K562 (cell line): ENCODE measurements at regions not wholly inside any gene's neighbourhood (a gene's known extent, or its start where the extent isn't known, plus 50 kb on each side); places are given as distances from the start of the nearest gene placed in this dataset.

Source experiments
- ATAC-seq: fragments of 200-7000 bp; cut with Tn5 transposase; 3 replicates; pipeline ENCODE4 v1.9.1; 2020; ENCODE audit warnings: moderate library complexity
- BruUV-seq: library from RNA; stranded (reverse); fragments of 400-500 nt; replicated peaks from 2 replicates; lab custom pipeline; 2021; lab: Mats Ljungman, UMichigan
- CTCF ChIA-PET: fragments of 300-600 bp; formaldehyde crosslinking; extraction: SDS; loops from one replicate; lab custom pipeline; 2021; ENCODE audit warnings: low intra/inter-chr PET ratio; lab: Yijun Ruan, JAX
- POLR2A ChIA-PET: fragments of 300-600, 350-650 bp; sonication (Branson Sonifier 250); formaldehyde crosslinking; extraction: SDS; loops from one replicate; lab custom pipeline; 2021; ENCODE audit warnings: antibody characterized with exemption, inconsistent platforms; lab: Yijun Ruan, JAX
- DNase-seq, 4 experiments: peaks; one replicate each; pipeline versions ENCODE4 v3.0.0 to v3.0.0-alpha.2; 2011 to 2018; ENCODE audit warnings: low spot score in 3 of 4, mixed read lengths in 3 of 4; ENCODE audit errors: extremely low read depth in 1 of 4
- FAIRE-seq: peaks from 2 replicates; lab custom pipeline; 2011; peaks lifted over from hg19 to GRCh38; lab: Jason Lieb, UNC
- H2AFZ ChIP-seq: 2 replicates; pipeline ENCODE4 v1.6.0; 2011; ENCODE audit warnings: low read depth, low read length, control low read depth, inconsistent platforms
- H3K27ac ChIP-seq: fragments of 200-600 bp; 3 replicates; pipeline ENCODE4 v1.8.0; 2011; ENCODE audit warnings: low read depth, mild to moderate bottlenecking, control low read depth, inconsistent platforms, low read length, moderate library complexity, mixed read lengths; ENCODE audit errors: extremely low read depth
- H3K27me3 ChIP-seq, 2 experiments: fragments of 300-600 bp in 1 of 2; 2 replicates in 1 of 2; 3 replicates in 1 of 2; pipeline versions ENCODE4 v1.6.0 to v1.8.0; 2011; ENCODE audit warnings: inconsistent platforms in 2 of 2, low read length in 2 of 2, mild to moderate bottlenecking in 1 of 2, mixed read lengths in 1 of 2, moderate library complexity in 1 of 2; ENCODE audit not compliant: control insufficient read depth in 2 of 2, insufficient read depth in 2 of 2
- H3K36me3 ChIP-seq: fragments of 300-600 bp; 3 replicates; pipeline ENCODE4 v1.8.0; 2011; ENCODE audit warnings: mild to moderate bottlenecking, low read length, inconsistent platforms; ENCODE audit not compliant: control insufficient read depth, insufficient read depth
- H3K4me1 ChIP-seq, 2 experiments: fragments of 200-600 bp in 1 of 2; replicated peaks in 1 of 2; 2 replicates in 1 of 2; 3 replicates in 1 of 2; pipeline versions ENCODE4 v1.5.1 to v1.8.0; 2011; ENCODE audit warnings: inconsistent platforms in 2 of 2, low read length in 2 of 2, mild to moderate bottlenecking in 1 of 2, mixed read lengths in 1 of 2, moderate library complexity in 1 of 2; ENCODE audit not compliant: control insufficient read depth in 2 of 2, insufficient read depth in 2 of 2
- H3K4me2 ChIP-seq: 2 replicates; pipeline ENCODE4 v1.6.1; 2011; ENCODE audit warnings: low read length, control low read depth, inconsistent platforms, mixed read lengths; ENCODE audit not compliant: insufficient read depth
- H3K4me3 ChIP-seq: fragments of 200-600 bp; sonication (generic), shearing (Covaris generic); 2 replicates; pipeline ENCODE4 v1.5.1; 2016; ENCODE audit warnings: control low read depth, inconsistent platforms
- H3K79me2 ChIP-seq: fragments of 200-600 bp; 3 replicates; pipeline ENCODE4 v1.8.0; 2011; ENCODE audit warnings: low read length, inconsistent platforms; ENCODE audit not compliant: control insufficient read depth, insufficient read depth
- H3K9ac ChIP-seq, 2 experiments: 2 replicates each; pipeline versions ENCODE4 v1.6.0 to v1.6.1; 2011; ENCODE audit warnings: low read depth in 2 of 2, low read length in 2 of 2, control low read depth in 1 of 2, inconsistent platforms in 1 of 2, mild to moderate bottlenecking in 1 of 2, mixed read lengths in 1 of 2; ENCODE audit not compliant: insufficient read depth in 1 of 2
- H3K9me1 ChIP-seq: one replicate; pipeline ENCODE4 v1.6.0; 2011; ENCODE audit warnings: inconsistent platforms, mild to moderate bottlenecking, low read length, moderate library complexity; ENCODE audit not compliant: control insufficient read depth, insufficient read depth
- H3K9me3 ChIP-seq: replicated peaks from 2 replicates; pipeline ENCODE4 v1.5.1; 2011; ENCODE audit warnings: low read depth, low read length, inconsistent platforms; ENCODE audit not compliant: control insufficient read depth, insufficient read depth
- H4K20me1 ChIP-seq: replicated peaks from 2 replicates; pipeline ENCODE4 v1.6.1; 2011; ENCODE audit warnings: low read length, inconsistent platforms, mixed read lengths; ENCODE audit not compliant: control insufficient read depth, insufficient read depth
- BRCA1 ChIP-seq, 2 experiments: fragments of 450-650 bp in 1 of 2; sonication (generic) in 1 of 2; formaldehyde crosslinking in 1 of 2; IDR thresholded peaks; 2 replicates each; pipeline versions ENCODE4 v1.5.0 to v1.6.1; 2017 to 2020; ENCODE audit warnings: mild to moderate bottlenecking in 1 of 2, missing genetic modification reagents in 1 of 2
- CAMTA2 ChIP-seq: fragments of 250-450 bp; sonication (Bioruptor Pico); conservative IDR thresholded peaks from 2 replicates; pipeline ENCODE4 v1.5.1; 2022
- FOXP1 ChIP-seq: sonication (generic); formaldehyde crosslinking; IDR thresholded peaks from 2 replicates; pipeline ENCODE4 v1.8.0; 2022; ENCODE audit warnings: mild to moderate bottlenecking, missing genetic modification reagents
- SMAD4 ChIP-seq: fragments of 250-450 bp; sonication (Bioruptor Pico); conservative IDR thresholded peaks from 2 replicates; pipeline ENCODE4 v1.8.0; 2021; ENCODE audit warnings: inconsistent platforms, mild to moderate bottlenecking, moderate library complexity
- ZNF316 ChIP-seq: fragments of 450-650 bp; IDR thresholded peaks from 2 replicates; pipeline ENCODE4 v1.6.1; 2016
- WGBS: fragments of 100-300 bp; shearing (Covaris generic); methylation state at CpG from one replicate; pipeline ENCODE4 v1.1.6; 2016; ENCODE audit warnings: low coverage, mixed read lengths; ENCODE audit not compliant: insufficient coverage; ENCODE audit errors: missing lambda C conversion rate; 5-methylcytosine and 5-hydroxymethylcytosine counted together
- in situ Hi-C: fragments of 300-500 bp; cut with MboI; formaldehyde crosslinking; loops from 4 replicates; pipeline ENCODE4 v1.15.0; 2018; ENCODE audit warnings: inconsistent platforms, mixed read lengths
- intact Hi-C: fragments of 100-400 bp; cut with micrococcal nuclease; formaldehyde crosslinking; loops from 2 replicates; pipeline ENCODE4 v1.14.2; 2022
- TF ChIP-seq, protein P1 (sequence below): fragments of 250-450 bp; sonication (Bioruptor Pico); IDR thresholded peaks from 2 replicates; pipeline ENCODE4 v1.5.0; 2020; ENCODE audit warnings: mild to moderate bottlenecking, borderline replicate concordance
- TF ChIP-seq, protein P2 (sequence below): fragments of 250-450 bp; sonication (Bioruptor Pico); IDR thresholded peaks from 2 replicates; pipeline ENCODE4 v1.4.0; 2020
- TF ChIP-seq, protein P3 (sequence below): fragments of 450-650 bp; IDR thresholded peaks from 2 replicates; pipeline ENCODE4 v1.6.1; 2017; ENCODE audit warnings: antibody characterized with exemption
- TF ChIP-seq, protein P4 (sequence below): fragments of 450-650 bp; IDR thresholded peaks from 2 replicates; pipeline ENCODE4 v1.6.1; 2014; ENCODE audit warnings: low read depth, mild to moderate bottlenecking, moderate library complexity, borderline replicate concordance

DNA sequence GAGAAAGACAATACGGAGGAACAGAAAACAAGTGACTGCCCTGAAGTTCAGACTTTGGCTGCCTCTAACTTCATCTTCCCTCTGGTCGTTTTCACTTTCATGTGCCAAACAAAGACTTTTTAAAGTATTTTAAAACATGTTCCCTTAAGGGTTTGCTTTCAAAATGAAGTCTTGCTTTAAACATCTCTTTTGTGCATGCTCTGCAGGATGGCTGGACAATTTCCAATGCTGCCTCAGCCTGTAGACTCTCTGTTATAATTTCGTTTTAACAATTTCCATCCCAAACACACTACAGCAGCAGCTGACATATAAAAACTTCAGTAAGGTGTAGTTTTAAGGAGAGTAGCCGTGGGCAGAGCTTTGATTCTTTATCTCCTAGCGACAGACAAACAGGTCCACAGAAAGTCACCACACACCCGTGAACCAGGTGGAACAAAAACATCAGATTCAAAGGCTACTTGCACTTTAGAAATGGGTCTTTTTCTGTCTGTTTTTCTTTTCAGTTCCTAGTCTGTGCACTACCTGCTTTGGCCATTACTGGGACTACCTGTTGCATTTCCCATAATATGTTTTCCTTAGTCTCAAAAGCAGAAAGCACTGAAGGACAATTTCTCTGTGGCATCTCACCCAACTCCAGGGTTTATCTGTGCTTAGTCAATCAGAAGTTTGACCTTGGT, 308.9 kb downstream of the DTWD2 start (continued):
- TF ChIP-seq, protein P1, sequence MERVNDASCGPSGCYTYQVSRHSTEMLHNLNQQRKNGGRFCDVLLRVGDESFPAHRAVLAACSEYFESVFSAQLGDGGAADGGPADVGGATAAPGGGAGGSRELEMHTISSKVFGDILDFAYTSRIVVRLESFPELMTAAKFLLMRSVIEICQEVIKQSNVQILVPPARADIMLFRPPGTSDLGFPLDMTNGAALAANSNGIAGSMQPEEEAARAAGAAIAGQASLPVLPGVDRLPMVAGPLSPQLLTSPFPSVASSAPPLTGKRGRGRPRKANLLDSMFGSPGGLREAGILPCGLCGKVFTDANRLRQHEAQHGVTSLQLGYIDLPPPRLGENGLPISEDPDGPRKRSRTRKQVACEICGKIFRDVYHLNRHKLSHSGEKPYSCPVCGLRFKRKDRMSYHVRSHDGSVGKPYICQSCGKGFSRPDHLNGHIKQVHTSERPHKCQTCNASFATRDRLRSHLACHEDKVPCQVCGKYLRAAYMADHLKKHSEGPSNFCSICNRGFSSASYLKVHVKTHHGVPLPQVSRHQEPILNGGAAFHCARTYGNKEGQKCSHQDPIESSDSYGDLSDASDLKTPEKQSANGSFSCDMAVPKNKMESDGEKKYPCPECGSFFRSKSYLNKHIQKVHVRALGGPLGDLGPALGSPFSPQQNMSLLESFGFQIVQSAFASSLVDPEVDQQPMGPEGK (CRISPR knock-in tag), result no peak

DNA sequence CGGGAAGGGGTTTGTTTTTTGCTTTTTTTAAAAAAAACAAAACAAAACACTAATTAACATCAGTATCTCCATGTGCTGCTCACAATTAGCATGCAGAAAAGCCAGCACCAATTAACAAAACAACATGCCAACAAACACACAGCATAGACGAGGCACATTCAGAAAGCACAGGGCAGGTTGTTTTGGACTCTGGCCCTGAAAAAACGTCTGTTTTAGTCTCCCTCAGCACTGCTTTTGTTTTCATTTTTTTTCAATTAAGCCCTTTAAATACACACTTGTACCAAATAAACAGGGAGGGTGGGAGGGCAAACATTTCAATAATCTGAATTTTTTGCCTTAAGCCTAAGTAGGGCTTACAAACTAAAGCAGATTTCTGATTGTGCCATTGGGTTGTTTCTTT, 309.6 kb downstream of the DTWD2 start:
- ChIA-PET POLR2A (no interaction called here), CTCF (no interaction called here)
- Histone ChIP-seq H4K20me1 (no peaks in the 10 kb centered on the region), H3K36me3 (no peaks in the 10 kb centered on the region), H3K4me3 (no peak overlapping the region), H3K79me2 (no peaks in the 10 kb centered on the region), H3K4me2 (no peak overlapping the region), H3K9me3 (no peaks in the 10 kb centered on the region), H3K9me1 (no peaks in the 10 kb centered on the region), H3K4me1 (no peaks in the 10 kb centered on the region), H3K9ac (no peak overlapping the region), H2AFZ (no peak overlapping the region), H3K27ac (no peak overlapping the region), H3K27me3 (no peaks in the 10 kb centered on the region)
- intact Hi-C loops (no loop called here), in situ Hi-C loops (no loop called here)
- ATAC-seq (no peak), DNase-seq (no peak), FAIRE-seq (no peak)
- BruUV-seq, result no TSS peak
- WGBS, result 1% methylated on average over 3 of the region's 3 CpGs
- TF ChIP-seq SMAD4, result no peak
- TF ChIP-seq, protein P2, sequence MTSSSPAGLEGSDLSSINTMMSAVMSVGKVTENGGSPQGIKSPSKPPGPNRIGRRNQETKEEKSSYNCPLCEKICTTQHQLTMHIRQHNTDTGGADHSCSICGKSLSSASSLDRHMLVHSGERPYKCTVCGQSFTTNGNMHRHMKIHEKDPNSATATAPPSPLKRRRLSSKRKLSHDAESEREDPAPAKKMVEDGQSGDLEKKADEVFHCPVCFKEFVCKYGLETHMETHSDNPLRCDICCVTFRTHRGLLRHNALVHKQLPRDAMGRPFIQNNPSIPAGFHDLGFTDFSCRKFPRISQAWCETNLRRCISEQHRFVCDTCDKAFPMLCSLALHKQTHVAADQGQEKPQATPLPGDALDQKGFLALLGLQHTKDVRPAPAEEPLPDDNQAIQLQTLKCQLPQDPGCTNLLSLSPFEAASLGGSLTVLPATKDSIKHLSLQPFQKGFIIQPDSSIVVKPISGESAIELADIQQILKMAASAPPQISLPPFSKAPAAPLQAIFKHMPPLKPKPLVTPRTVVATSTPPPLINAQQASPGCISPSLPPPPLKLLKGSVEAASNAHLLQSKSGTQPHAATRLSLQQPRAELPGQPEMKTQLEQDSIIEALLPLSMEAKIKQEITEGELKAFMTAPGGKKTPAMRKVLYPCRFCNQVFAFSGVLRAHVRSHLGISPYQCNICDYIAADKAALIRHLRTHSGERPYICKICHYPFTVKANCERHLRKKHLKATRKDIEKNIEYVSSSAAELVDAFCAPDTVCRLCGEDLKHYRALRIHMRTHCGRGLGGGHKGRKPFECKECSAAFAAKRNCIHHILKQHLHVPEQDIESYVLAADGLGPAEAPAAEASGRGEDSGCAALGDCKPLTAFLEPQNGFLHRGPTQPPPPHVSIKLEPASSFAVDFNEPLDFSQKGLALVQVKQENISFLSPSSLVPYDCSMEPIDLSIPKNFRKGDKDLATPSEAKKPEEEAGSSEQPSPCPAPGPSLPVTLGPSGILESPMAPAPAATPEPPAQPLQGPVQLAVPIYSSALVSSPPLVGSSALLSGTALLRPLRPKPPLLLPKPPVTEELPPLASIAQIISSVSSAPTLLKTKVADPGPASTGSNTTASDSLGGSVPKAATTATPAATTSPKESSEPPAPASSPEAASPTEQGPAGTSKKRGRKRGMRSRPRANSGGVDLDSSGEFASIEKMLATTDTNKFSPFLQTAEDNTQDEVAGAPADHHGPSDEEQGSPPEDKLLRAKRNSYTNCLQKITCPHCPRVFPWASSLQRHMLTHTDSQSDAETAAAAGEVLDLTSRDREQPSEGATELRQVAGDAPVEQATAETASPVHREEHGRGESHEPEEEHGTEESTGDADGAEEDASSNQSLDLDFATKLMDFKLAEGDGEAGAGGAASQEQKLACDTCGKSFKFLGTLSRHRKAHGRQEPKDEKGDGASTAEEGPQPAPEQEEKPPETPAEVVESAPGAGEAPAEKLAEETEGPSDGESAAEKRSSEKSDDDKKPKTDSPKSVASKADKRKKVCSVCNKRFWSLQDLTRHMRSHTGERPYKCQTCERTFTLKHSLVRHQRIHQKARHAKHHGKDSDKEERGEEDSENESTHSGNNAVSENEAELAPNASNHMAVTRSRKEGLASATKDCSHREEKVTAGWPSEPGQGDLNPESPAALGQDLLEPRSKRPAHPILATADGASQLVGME (CRISPR knock-in tag), result no peak
- TF ChIP-seq BRCA1 (IDR thresholded peaks at IDR 0.05), result no peak
- no peak for TF ChIP-seq BRCA1 (CRISPR knock-in tag; IDR thresholded peaks at IDR 0.05)
- TF ChIP-seq FOXP1 (CRISPR knock-in tag), result no peak
- TF ChIP-seq, protein P3, sequence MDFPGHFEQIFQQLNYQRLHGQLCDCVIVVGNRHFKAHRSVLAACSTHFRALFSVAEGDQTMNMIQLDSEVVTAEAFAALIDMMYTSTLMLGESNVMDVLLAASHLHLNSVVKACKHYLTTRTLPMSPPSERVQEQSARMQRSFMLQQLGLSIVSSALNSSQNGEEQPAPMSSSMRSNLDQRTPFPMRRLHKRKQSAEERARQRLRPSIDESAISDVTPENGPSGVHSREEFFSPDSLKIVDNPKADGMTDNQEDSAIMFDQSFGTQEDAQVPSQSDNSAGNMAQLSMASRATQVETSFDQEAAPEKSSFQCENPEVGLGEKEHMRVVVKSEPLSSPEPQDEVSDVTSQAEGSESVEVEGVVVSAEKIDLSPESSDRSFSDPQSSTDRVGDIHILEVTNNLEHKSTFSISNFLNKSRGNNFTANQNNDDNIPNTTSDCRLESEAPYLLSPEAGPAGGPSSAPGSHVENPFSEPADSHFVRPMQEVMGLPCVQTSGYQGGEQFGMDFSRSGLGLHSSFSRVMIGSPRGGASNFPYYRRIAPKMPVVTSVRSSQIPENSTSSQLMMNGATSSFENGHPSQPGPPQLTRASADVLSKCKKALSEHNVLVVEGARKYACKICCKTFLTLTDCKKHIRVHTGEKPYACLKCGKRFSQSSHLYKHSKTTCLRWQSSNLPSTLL, result no peak
- TF ChIP-seq ZNF316, result no peak
- TF ChIP-seq, protein P4, sequence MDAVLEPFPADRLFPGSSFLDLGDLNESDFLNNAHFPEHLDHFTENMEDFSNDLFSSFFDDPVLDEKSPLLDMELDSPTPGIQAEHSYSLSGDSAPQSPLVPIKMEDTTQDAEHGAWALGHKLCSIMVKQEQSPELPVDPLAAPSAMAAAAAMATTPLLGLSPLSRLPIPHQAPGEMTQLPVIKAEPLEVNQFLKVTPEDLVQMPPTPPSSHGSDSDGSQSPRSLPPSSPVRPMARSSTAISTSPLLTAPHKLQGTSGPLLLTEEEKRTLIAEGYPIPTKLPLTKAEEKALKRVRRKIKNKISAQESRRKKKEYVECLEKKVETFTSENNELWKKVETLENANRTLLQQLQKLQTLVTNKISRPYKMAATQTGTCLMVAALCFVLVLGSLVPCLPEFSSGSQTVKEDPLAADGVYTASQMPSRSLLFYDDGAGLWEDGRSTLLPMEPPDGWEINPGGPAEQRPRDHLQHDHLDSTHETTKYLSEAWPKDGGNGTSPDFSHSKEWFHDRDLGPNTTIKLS, result no peak
- TF ChIP-seq CAMTA2 (CRISPR knock-in tag), result no peak
